ENCODE measurements at regions not wholly inside any gene's neighbourhood (a gene's known extent, or its start where the extent isn't known, plus 50 kb on each side); places are given as distances from the start of the nearest gene placed in this dataset.

GRCh38 chr15:37483779-37484178, 383.4 kb upstream of the MEIS2 start:
- TF ChIP-seq REST (IDR thresholded peaks at IDR 0.05; ENCODE audit: unreplicated experiment) = no peak
- no peak for TF ChIP-seq CTCF (conservative IDR thresholded peaks at IDR 0.05; ENCODE audit: low read depth in 2 of 2)

Measured in GM23338 (cell line).